ENCODE measurements at regions not wholly inside any gene's neighbourhood (a gene's known extent, or its start where the extent isn't known, plus 50 kb on each side); places are given as distances from the start of the nearest gene placed in this dataset.

- Histone ChIP-seq H3K9ac (no peak overlapping the region), H3K4me3 (ENCODE audit: low read depth in 2 of 2, low read length in 1 of 2) (no peak overlapping the region), H3K36me3 (replicated peaks in 1 of 2; ENCODE audit: control insufficient read depth in 1 of 2, insufficient read depth in 2 of 2, low read length in 1 of 2) (no peaks in the 10 kb centered on the region), H4K20me1 (ENCODE audit: insufficient read depth) (no peaks in the 10 kb centered on the region), H3K4me2 (no peak overlapping the region), H3K9me2 (no peaks in the 10 kb centered on the region), H3K27me3 (ENCODE audit: insufficient read depth) (no peaks in the 10 kb centered on the region), H3K79me2 (ENCODE audit: insufficient read depth) (no peaks in the 10 kb centered on the region), H2AFZ (ENCODE audit: low read depth) (no peak overlapping the region), H3K9me3 (no peaks in the 10 kb centered on the region), H3K4me1 (ENCODE audit: control insufficient read depth in 1 of 2, insufficient read depth in 2 of 2, low read depth in 1 of 2, low read length in 1 of 2) (no peaks in the 10 kb centered on the region), H3F3A (replicated peaks; ENCODE audit: insufficient read depth) (no peaks in the 10 kb centered on the region), H3K27ac (ENCODE audit: low read depth in 2 of 2, low read length in 1 of 2) (no peak overlapping the region)
- 10% methylated on average over 2 of the region's 2 CpGs for WGBS (ENCODE audit: low lambda C conversion rate)
- no peak for DNase-seq
- ChIA-PET POLR2A (no interaction called here), CTCF (no interaction called here)
- TF ChIP-seq RCOR1 (IDR thresholded peaks at IDR 0.05; ENCODE audit: low read length): no peak
- no peak for TF ChIP-seq POLR2AphosphoS5 (IDR thresholded peaks at IDR 0.05; ENCODE audit: low read depth, low read length)
- no peak for TF ChIP-seq CTCF (IDR thresholded peaks at IDR 0.05)
- no peak for TF ChIP-seq FOSL2 (IDR thresholded peaks at IDR 0.05; ENCODE audit: borderline replicate concordance, low read depth)
- no peak for TF ChIP-seq ZBTB33 (IDR thresholded peaks at IDR 0.05; ENCODE audit: borderline replicate concordance, low read depth)
- no peak for TF ChIP-seq TAF1 (IDR thresholded peaks at IDR 0.05; ENCODE audit: borderline replicate concordance, low read depth, low read length)
- no peak for TF ChIP-seq USF2 (IDR thresholded peaks at IDR 0.05; ENCODE audit: borderline replicate concordance, low read depth, low read length)
- no peak for TF ChIP-seq REST (IDR thresholded peaks at IDR 0.05; ENCODE audit: low read depth, low read length)
- TF ChIP-seq MXI1 (IDR thresholded peaks at IDR 0.05; ENCODE audit: low read depth, low read length): no peak
- no peak for TF ChIP-seq IRF3 (IDR thresholded peaks at IDR 0.05; ENCODE audit: low read depth, low read length)
- TF ChIP-seq RXRA (IDR thresholded peaks at IDR 0.05; ENCODE audit: borderline replicate concordance, low read depth): no peak
- TF ChIP-seq EP300 (IDR thresholded peaks at IDR 0.05; ENCODE audit: borderline replicate concordance in 1 of 2, low read depth in 1 of 2, low read length in 1 of 2): no peak
- TF ChIP-seq FOXJ3 (CRISPR knock-in tag; IDR thresholded peaks at IDR 0.05): no peak
- no peak for TF ChIP-seq EZH2phosphoT487 (IDR thresholded peaks at IDR 0.05; ENCODE audit: borderline replicate concordance, low read depth)
- no peak for TF ChIP-seq MAX (IDR thresholded peaks at IDR 0.05; ENCODE audit: low read depth)
- TF ChIP-seq ELF1 (IDR thresholded peaks at IDR 0.05): no peak
- TF ChIP-seq GATA2 (CRISPR knock-in tag; IDR thresholded peaks at IDR 0.05): no peak
- no peak for TF ChIP-seq SMC3 (IDR thresholded peaks at IDR 0.05; ENCODE audit: low read depth, low read length)
- TF ChIP-seq RFX5 (IDR thresholded peaks at IDR 0.05; ENCODE audit: low read length): no peak
- TF ChIP-seq NRF1 (IDR thresholded peaks at IDR 0.05; ENCODE audit: low read depth, low read length): no peak
These were observed 685.6 kb downstream of the TBC1D32 start for GRCh38 chr6:120648713-120649112.
